Heart right ventricle (tissue), 16 donors: ENCODE measurements at regions not wholly inside any gene's neighbourhood (a gene's known extent, or its start where the extent isn't known, plus 50 kb on each side); places are given as distances from the start of the nearest gene placed in this dataset.
"Not testable (repeated sequence)": the region's sequence is repeated elsewhere in the genome, so short reads cannot be mapped to it uniquely, and the experiment has no call there.

ENCODE experiments used
- ATAC-seq, 8 donors: fragments of 200-7000 bp; cut with Tn5 transposase; one replicate each; pipeline ENCODE4 v1.9.1; 2020; ENCODE audit warnings: mild to moderate bottlenecking in 8 of 8, moderate library complexity in 8 of 8, moderate number of reproducible peaks in 1 of 8
- DNase-seq, 2 donors: peaks; one replicate each; pipeline ENCODE4 v3.0.0-alpha.2; 2020
- H3K27ac ChIP-seq, 10 donors: fragments of 200-600 bp; sonication (generic) in 2 of 10; one replicate each; pipeline versions ENCODE4 v1.5.0 to v1.8.0; 2020 to 2022; ENCODE audit warnings: mild to moderate bottlenecking in 3 of 10
- H3K27me3 ChIP-seq, 7 donors: fragments of 200-600 bp; one replicate each; pipeline ENCODE4 v1.8.0; 2021 to 2022; ENCODE audit warnings: mild to moderate bottlenecking in 2 of 7
- H3K36me3 ChIP-seq, 9 donors: fragments of 200-600 bp; sonication (generic) in 1 of 9; one replicate each; pipeline versions ENCODE4 v1.5.0 to v1.8.0; 2020 to 2022; ENCODE audit warnings: mild to moderate bottlenecking in 2 of 9
- H3K4me1 ChIP-seq, 9 donors: fragments of 200-600 bp; sonication (generic) in 1 of 9; one replicate each; pipeline versions ENCODE4 v1.5.0 to v1.8.0; 2020 to 2022; ENCODE audit warnings: mild to moderate bottlenecking in 4 of 9
- H3K4me3 ChIP-seq, 10 donors: fragments of 200-600 bp; sonication (generic) in 2 of 10; one replicate each; pipeline versions ENCODE4 v1.5.0 to v1.8.0; 2020 to 2022; ENCODE audit warnings: mild to moderate bottlenecking in 7 of 10, moderate library complexity in 2 of 10
- H3K9me3 ChIP-seq, 11 donors: fragments of 200-600 bp in 10 of 11; sonication (generic) in 2 of 11; one replicate each; pipeline versions ENCODE4 v1.5.0 to v1.8.0; 2013 to 2022; ENCODE audit warnings: mild to moderate bottlenecking in 2 of 11, control low read depth in 1 of 11, moderate library complexity in 1 of 11
- WGBS, 2 donors: extraction: QIAGEN DNeasy Blood & Tissue Kit; methylation state at CpG; one replicate each; pipeline ENCODE4 v1.1.7; 2013; ENCODE audit warnings: inconsistent platforms in 1 of 2; 5-methylcytosine and 5-hydroxymethylcytosine counted together
- intact Hi-C, 10 donors: fragments of 100-400 bp; cut with DNase I; formaldehyde crosslinking; loops; one replicate each; pipeline versions ENCODE4 v1.11.1 to v1.14.2; 2022
- TF ChIP-seq, protein P1 (sequence below), 9 donors: fragments of 200-600 bp; sonication (generic) in 2 of 9; IDR thresholded peaks; one replicate each; pipeline versions ENCODE4 v1.5.0 to v1.8.0; 2021 to 2022; ENCODE audit warnings: antibody characterized with exemption in 9 of 9, mild to moderate bottlenecking in 5 of 9, moderate library complexity in 1 of 9
- donor health status: Arrhythmogenic right ventricular cardiomyopathy.
- donor health status: ischemic (EF 13 %, LVEDD 7.1; RV severe dilation, severe dysfunction).
- donor health status: healthy with polysubstance abuse.
- donor health status: DM: no; HTN: yes; CAD: no.
- donor health status: DM: no; HTN: no; CAD: no.
- donor health status: ischemic (EF 25% LVEDD 6.9; RV normal size, moderate dysfunction).
- donor health status: ischemic (EF 25% LVEDD 5.7; RV mildly dilated, moderate dysfunction).
- donor health status: healthy.
- donor health status: DM: yes; HTN: yes; CAD: no.
- donor health status: Ischemic cardiomyopathy.
- donor health status: ischemic (EF 35%, LVEDD 5.7; RV mildly dilated, moderate dysfunction).
- donor health status: nonischemic (EF 11% LVEDD 7.7; RV severe dilation, severe dysfunction).
- donor health status: DM: yes; HTN: yes; CAD: no.
- donor health status: PGD.
- donor health status: ischemic (EF 29% LVEDD 5.4; RV normal size, mild dysfunction).
- donor health status: nonischemic (EF 23%, LVEDD 6.1; RV moderate dilation, normal function).

DNA sequence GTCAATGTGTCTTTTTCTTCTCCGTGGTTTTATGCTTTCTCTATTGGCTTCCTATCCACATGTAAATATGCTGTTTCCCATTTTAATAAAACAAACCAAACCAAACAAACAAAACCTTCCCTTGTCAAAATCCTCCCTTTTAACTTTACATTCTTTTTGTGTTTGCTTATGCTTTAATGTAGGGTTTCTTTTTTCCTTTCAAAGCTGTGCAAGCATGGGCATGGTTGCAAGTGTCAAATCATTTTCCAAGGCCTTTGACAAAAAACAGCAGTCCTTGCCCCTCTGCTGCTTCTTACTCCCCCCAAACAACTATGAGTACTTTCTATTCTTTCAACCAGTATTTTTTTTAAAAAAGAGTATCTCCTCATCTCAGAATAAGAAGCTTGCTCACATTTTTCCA, 66.0 kb upstream of the ACYP2 start:
- TF ChIP-seq, protein P1, sequence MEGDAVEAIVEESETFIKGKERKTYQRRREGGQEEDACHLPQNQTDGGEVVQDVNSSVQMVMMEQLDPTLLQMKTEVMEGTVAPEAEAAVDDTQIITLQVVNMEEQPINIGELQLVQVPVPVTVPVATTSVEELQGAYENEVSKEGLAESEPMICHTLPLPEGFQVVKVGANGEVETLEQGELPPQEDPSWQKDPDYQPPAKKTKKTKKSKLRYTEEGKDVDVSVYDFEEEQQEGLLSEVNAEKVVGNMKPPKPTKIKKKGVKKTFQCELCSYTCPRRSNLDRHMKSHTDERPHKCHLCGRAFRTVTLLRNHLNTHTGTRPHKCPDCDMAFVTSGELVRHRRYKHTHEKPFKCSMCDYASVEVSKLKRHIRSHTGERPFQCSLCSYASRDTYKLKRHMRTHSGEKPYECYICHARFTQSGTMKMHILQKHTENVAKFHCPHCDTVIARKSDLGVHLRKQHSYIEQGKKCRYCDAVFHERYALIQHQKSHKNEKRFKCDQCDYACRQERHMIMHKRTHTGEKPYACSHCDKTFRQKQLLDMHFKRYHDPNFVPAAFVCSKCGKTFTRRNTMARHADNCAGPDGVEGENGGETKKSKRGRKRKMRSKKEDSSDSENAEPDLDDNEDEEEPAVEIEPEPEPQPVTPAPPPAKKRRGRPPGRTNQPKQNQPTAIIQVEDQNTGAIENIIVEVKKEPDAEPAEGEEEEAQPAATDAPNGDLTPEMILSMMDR (IDR thresholded peaks at IDR 0.05): no peak
- DNase-seq (no peak), ATAC-seq (no peak)
- Histone ChIP-seq H3K9me3 (peaks cover 0 to 15% (median 0%) of the 10 kb centered on the region in 11 donors), H3K4me1 (peaks cover 0 to 9% (median 0%) of the 10 kb centered on the region in 9 donors), H3K36me3 (peaks cover 0 to 36% (median 8%) of the 10 kb centered on the region in 9 donors), H3K4me3 (no peak overlapping the region), H3K27me3 (no peaks in the 10 kb centered on the region), H3K27ac (no peak overlapping the region)
- intact Hi-C loops: loop anchor here in 1 of 10 donors (10.0 kb wide), 1 partner anchor 75 kb away; the partner anchor contains the start of gene PSME4
- WGBS, 2 donors: 74 to 85% methylated on average over 1 of the region's 1 CpG

DNA sequence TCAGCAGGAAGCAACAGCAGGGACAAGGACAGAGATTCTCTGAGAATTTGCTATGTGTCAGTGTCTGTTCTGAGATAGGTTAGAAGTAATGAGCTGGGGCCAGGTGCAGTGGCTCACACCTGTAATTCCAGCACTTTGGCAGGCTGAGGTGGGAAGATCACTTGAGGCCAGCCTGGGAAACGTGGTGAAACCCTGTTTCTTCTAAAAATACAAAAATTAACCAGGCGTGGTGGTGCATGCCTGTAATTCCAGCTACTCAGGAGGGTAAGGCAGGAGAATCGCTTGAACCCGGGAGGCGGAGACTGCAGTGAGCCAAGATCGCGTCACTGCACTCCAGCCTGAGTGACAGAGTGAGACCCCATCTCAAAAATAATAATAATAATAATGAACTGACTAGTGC, 66.5 kb upstream of the ACYP2 start:
- intact Hi-C loops: loop anchor here in 1 of 10 donors (10.0 kb wide), 1 partner anchor 74 kb away; the partner anchor contains the start of gene PSME4

DNA sequence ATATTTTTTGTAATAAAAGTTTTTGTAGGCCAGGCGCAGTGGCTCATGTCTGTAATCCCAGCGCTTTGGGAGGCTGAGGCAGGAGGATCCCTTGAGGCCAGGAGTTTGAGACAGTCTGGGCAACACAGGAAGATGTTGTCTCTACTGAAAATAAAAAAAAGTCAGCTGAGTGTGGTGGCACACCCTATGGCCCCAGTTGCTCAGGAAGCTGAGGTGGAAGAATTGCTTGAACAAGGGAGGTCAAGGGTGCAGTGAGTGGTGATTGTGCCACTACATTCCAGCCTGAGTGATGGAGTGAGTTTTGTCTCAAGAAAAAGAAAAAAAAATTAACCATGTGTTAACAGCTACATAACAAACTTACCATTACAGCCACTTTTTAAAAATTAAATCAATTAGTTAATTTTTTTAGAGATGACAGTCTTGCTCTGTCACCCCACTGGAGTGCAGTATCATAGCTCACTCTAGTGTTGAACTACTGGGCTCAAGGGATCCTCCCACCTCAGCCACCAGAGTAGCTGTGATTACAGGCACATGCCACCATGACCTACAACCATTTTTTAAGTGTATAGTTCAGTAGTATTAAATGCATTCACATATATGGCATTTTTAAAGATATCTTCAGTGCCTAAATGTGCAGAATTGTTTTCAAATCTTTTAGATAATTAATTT, 67.2 kb upstream of the ACYP2 start:
- 99 to 100% methylated on average over 2 of the region's 2 CpGs for WGBS, 2 donors
- Histone ChIP-seq H3K36me3 (peaks cover 0 to 32% (median 8%) of the 10 kb centered on the region in 9 donors), H3K4me3 (no peak overlapping the region), H3K4me1 (peaks cover 0 to 18% (median 6%) of the 10 kb centered on the region in 9 donors), H3K27me3 (no peaks in the 10 kb centered on the region), H3K27ac (no peak overlapping the region), H3K9me3 (peaks cover 0 to 15% (median 0%) of the 10 kb centered on the region in 11 donors)
- intact Hi-C loops: loop anchor here in 1 of 10 donors (10.0 kb wide), 1 partner anchor 73 kb away; the partner anchor contains the start of gene PSME4
- ATAC-seq (peak in 1 of 8 donors; percentile 46), DNase-seq (no peak)
- TF ChIP-seq, protein P1 (IDR thresholded peaks at IDR 0.05): peak in 2 of 9 donors; percentile 18 to 31

More for the DNA sequence above, 66.5 kb upstream of the ACYP2 start:
- not testable (repeated sequence) for ATAC-seq, H3K27me3 ChIP-seq, H3K27ac ChIP-seq, H3K4me3 ChIP-seq, DNase-seq
- peaks cover 0 to 12% (median 2%) of the 10 kb centered on the region in 9 donors for H3K4me1 ChIP-seq
- H3K9me3 ChIP-seq: peaks cover 0 to 15% (median 0%) of the 10 kb centered on the region in 11 donors
- 79 to 88% methylated on average over 7 of the region's 7 CpGs for WGBS, 2 donors
- H3K36me3 ChIP-seq: peaks cover 0 to 36% (median 8%) of the 10 kb centered on the region in 9 donors

DNA sequence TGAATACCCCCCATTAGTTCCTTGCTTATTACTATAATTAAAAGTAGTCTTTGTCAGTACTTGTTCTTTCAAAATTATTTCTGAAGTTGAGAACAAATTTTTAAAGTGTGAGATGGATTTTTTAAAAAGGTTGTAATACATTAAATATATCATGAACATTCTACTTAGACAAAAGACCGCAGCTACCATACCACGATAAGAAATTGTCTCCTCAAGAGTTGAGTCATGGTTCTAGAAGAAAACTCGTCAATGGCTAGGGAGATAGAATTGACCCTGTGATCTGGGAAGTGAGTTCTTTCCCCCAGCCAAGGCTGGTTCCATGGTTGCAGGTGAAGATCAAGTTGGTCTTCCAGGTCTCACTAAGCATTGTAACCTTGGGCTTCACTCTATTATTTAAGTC, 67.8 kb upstream of the ACYP2 start:
- peaks cover 0 to 27% (median 8%) of the 10 kb centered on the region in 9 donors for H3K36me3 ChIP-seq
- H3K4me1 ChIP-seq: peaks cover 0 to 23% (median 6%) of the 10 kb centered on the region in 9 donors
- no peaks in the 10 kb centered on the region for H3K27me3 ChIP-seq
- 75 to 89% methylated on average over 3 of the region's 3 CpGs for WGBS, 2 donors
- TF ChIP-seq, protein P1 (IDR thresholded peaks at IDR 0.05): no peak
- no peak overlapping the region for H3K4me3 ChIP-seq
- H3K9me3 ChIP-seq: peaks cover 0 to 15% (median 0%) of the 10 kb centered on the region in 11 donors
- no peak overlapping the region for H3K27ac ChIP-seq
- ATAC-seq (no peak), DNase-seq (no peak)
- intact Hi-C loops: loop anchor here in 1 of 10 donors (10.0 kb wide), 1 partner anchor 73 kb away; the partner anchor contains the start of gene PSME4
